ENCODE measurements at regions not wholly inside any gene's neighbourhood (a gene's known extent, or its start where the extent isn't known, plus 50 kb on each side); places are given as distances from the start of the nearest gene placed in this dataset.
"Not testable (repeated sequence)": the region's sequence is repeated elsewhere in the genome, so short reads cannot be mapped to it uniquely, and the experiment has no call there.

- TF ChIP-seq CTCF (conservative IDR thresholded peaks at IDR 0.05; ENCODE audit: low read depth, low read length); EZH2phosphoT487 (IDR thresholded peaks at IDR 0.05; ENCODE audit: borderline replicate concordance, low read length): not testable (repeated sequence)
Measured at GRCh38 chr15:84425327-84425726, 175.5 kb upstream of the ZSCAN2 start.
